GM12878 (cell line): ENCODE measurements at regions not wholly inside any gene's neighbourhood (a gene's known extent, or its start where the extent isn't known, plus 50 kb on each side); places are given as distances from the start of the nearest gene placed in this dataset.

ENCODE experiments used
- ATAC-seq: fragments of 200-7000 bp; cut with Tn5 transposase; 3 replicates; pipeline ENCODE4 v1.9.1; 2020; ENCODE audit warnings: mild to moderate bottlenecking, moderate library complexity
- BruUV-seq: library from RNA; stranded (reverse); fragments of 400-500 nt; replicated peaks from 2 replicates; lab custom pipeline; 2021; lab: Mats Ljungman, UMichigan
- CTCF ChIA-PET: fragments of 300-600 bp; sonication (Branson Sonifier 250); formaldehyde crosslinking; extraction: SDS; loops from one replicate; lab custom pipeline; 2021; ENCODE audit warnings: inconsistent platforms; lab: Yijun Ruan, JAX
- POLR2A ChIA-PET: fragments of 350-600 bp; formaldehyde crosslinking; extraction: SDS; loops from one replicate; lab custom pipeline; 2021; ENCODE audit warnings: inconsistent platforms; lab: Charles Lee
- RAD21 ChIA-PET: fragments of 300-600 bp; sonication (Branson Sonifier 250); formaldehyde crosslinking; loops from one replicate; lab custom pipeline; 2023; ENCODE audit warnings: antibody characterized with exemption; ENCODE audit not compliant: unreplicated experiment; lab: Charles Lee
- SMC1A ChIA-PET: fragments of 300-600 bp; sonication (Branson Sonifier 250); formaldehyde crosslinking; loops from one replicate; lab custom pipeline; 2023; ENCODE audit not compliant: unreplicated experiment, uncharacterized antibody; lab: Charles Lee
- DNase-seq: peaks from one replicate; pipeline ENCODE4 v3.0.0-alpha.2; 2011; ENCODE audit warnings: low read depth, low spot score
- FAIRE-seq: peaks from 3 replicates; lab custom pipeline; 2011; peaks lifted over from hg19 to GRCh38; lab: Jason Lieb, UNC
- H2AFZ ChIP-seq: 2 replicates; pipeline ENCODE4 v1.6.0; 2011; ENCODE audit warnings: low read depth, low read length, control low read depth; ENCODE audit not compliant: control insufficient read depth
- H3K27ac ChIP-seq: 2 replicates; pipeline ENCODE4 v1.5.1; 2011; ENCODE audit warnings: control low read depth; ENCODE audit not compliant: control insufficient read depth, insufficient read depth
- H3K27me3 ChIP-seq, 2 experiments: replicated peaks in 1 of 2; 2 replicates each; pipeline versions ENCODE4 v1.6.0 to v1.6.1; 2011; ENCODE audit warnings: low read length in 1 of 2; ENCODE audit not compliant: control insufficient read depth in 2 of 2, insufficient read depth in 2 of 2
- H3K36me3 ChIP-seq, 2 experiments: 2 replicates each; pipeline ENCODE4 v1.5.1; 2011; ENCODE audit warnings: low read length in 1 of 2; ENCODE audit not compliant: control insufficient read depth in 2 of 2, insufficient read depth in 2 of 2
- H3K4me1 ChIP-seq: 2 replicates; pipeline ENCODE4 v1.6.1; 2011; ENCODE audit warnings: mild to moderate bottlenecking, low read length, moderate library complexity, mixed read lengths; ENCODE audit not compliant: control insufficient read depth, insufficient read depth
- H3K4me2 ChIP-seq: 2 replicates; pipeline ENCODE4 v1.6.0; 2011; ENCODE audit warnings: control low read depth; ENCODE audit not compliant: control insufficient read depth, insufficient read depth
- H3K4me3 ChIP-seq: fragments of 200-600 bp; sonication (generic); 2 replicates; pipeline ENCODE4 v1.5.1; 2016
- H3K79me2 ChIP-seq: 2 replicates; pipeline ENCODE4 v1.6.0; 2011; ENCODE audit warnings: low read length; ENCODE audit not compliant: control insufficient read depth, insufficient read depth
- H3K9ac ChIP-seq: 2 replicates; pipeline ENCODE4 v1.8.0; 2011; ENCODE audit warnings: low read length, control low read depth, mixed read lengths; ENCODE audit not compliant: control insufficient read depth, insufficient read depth
- H3K9me3 ChIP-seq: replicated peaks from 3 replicates; pipeline ENCODE4 v1.5.1; 2011; ENCODE audit warnings: mild to moderate bottlenecking, low read length; ENCODE audit not compliant: control insufficient read depth, insufficient read depth
- H4K20me1 ChIP-seq: 2 replicates; pipeline ENCODE4 v1.6.0; 2011; ENCODE audit not compliant: control insufficient read depth, insufficient read depth
- BACH1 ChIP-seq: fragments of 450-650 bp; IDR thresholded peaks from 2 replicates; pipeline ENCODE4 v1.6.1; 2017; ENCODE audit warnings: mild to moderate bottlenecking, borderline replicate concordance
- BMI1 ChIP-seq: fragments of 450-650 bp; IDR thresholded peaks from 2 replicates; pipeline ENCODE4 v1.6.1; 2016; ENCODE audit warnings: mild to moderate bottlenecking, moderate library complexity, borderline replicate concordance
- IRF4 ChIP-seq: IDR thresholded peaks from 2 replicates; pipeline ENCODE4 v1.6.1; 2011; ENCODE audit warnings: low read depth, low read length
- PAX8 ChIP-seq: fragments of 450-650 bp; IDR thresholded peaks from 2 replicates; pipeline ENCODE4 v1.6.1; 2017; ENCODE audit warnings: mild to moderate bottlenecking, moderate library complexity
- ZNF622 ChIP-seq: fragments of 450-650 bp; IDR thresholded peaks from 2 replicates; pipeline ENCODE4 v1.6.1; 2017; ENCODE audit warnings: mild to moderate bottlenecking, inconsistent platforms
- WGBS: methylation state at CpG from one replicate; pipeline ENCODE4 v1.1.6; 2016; ENCODE audit warnings: low lambda C conversion rate; ENCODE audit not compliant: insufficient replicate concordance, insufficient coverage; ENCODE audit errors: missing lambda C conversion rate; 5-methylcytosine and 5-hydroxymethylcytosine counted together
- in situ Hi-C: fragments of 300-500 bp; cut with MboI; formaldehyde crosslinking; loops from 9 replicates; pipeline ENCODE4 v1.14.3; 2018; ENCODE audit warnings: mixed read lengths
- intact Hi-C: fragments of 100-400 bp; cut with micrococcal nuclease; formaldehyde crosslinking; loops from one replicate; pipeline ENCODE4 v1.14.2; 2022; ENCODE audit not compliant: unreplicated experiment
- TF ChIP-seq, protein P1 (sequence below): IDR thresholded peaks from 2 replicates; pipeline ENCODE4 v1.6.1; 2012; ENCODE audit warnings: improper control_type of control experiment, low read depth, low read length; ENCODE audit not compliant: insufficient replicate concordance
- TF ChIP-seq, protein P2 (sequence below), 3 experiments: IDR thresholded peaks in 2 of 3; conservative IDR thresholded peaks in 1 of 3; 2 replicates each; pipeline ENCODE4 v1.5.1; 2011; ENCODE audit warnings: low read depth in 3 of 3, low read length in 3 of 3, mild to moderate bottlenecking in 3 of 3, control low read depth in 2 of 3, moderate library complexity in 2 of 3, inconsistent platforms in 1 of 3, mixed read lengths in 1 of 3; ENCODE audit not compliant: control insufficient read depth in 2 of 3, insufficient read depth in 1 of 3; ENCODE audit errors: extremely low read depth in 1 of 3
- TF ChIP-seq, protein P3 (sequence below): IDR thresholded peaks from 2 replicates; pipeline ENCODE4 v1.6.1; 2011; ENCODE audit warnings: borderline replicate concordance, low read depth, mild to moderate bottlenecking, moderate library complexity, mixed read lengths, low read length; ENCODE audit not compliant: insufficient read depth; ENCODE audit errors: extremely low read length
- TF ChIP-seq, protein P4 (sequence below): fragments of 450-650 bp; IDR thresholded peaks from 2 replicates; pipeline ENCODE4 v1.6.1; 2017; ENCODE audit warnings: mild to moderate bottlenecking, low read depth, inconsistent platforms; ENCODE audit not compliant: poor library complexity, severe bottlenecking

DNA sequence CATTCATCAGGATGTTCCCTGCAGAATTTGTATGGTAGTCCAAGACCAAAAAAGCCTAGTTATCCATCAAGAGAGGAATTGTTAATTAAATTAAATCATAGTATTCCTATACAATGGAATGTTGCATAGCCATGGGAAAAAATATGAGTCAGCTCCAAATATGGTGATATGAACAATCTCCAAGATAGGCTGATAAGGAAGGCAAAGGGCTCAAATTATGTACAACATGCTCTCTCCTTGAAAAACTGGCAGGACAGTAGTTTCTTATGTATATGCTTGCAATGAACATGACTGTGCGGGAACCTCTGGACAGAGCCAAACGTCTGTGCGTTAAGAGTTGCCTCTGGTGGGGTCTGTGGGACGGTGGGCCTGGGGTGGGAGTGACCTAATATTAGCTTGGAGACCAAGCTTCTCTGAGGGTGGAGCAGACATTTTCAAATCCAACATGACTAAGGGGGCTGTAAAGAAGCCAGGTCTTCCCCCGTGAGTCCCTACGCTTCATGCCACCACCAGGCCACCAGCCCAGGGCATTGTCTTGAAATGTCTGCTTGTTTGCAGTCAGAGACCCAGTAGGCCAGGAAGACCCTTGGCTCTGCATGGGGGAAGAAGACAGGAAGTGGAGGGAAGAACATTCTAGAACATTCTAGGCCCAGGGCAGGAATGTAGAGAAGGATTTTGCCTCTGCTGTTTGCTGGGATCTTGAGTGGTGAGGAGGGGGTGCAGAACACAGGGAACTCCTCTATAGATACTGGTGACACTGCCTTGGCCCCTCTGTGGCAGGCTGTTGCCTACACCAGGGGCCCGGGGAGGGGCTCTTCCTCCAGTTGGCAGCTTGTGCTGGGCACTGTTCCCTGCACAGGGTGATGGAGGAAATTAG, 244.0 kb upstream of the HS6ST1 start:
- no peaks in the 10 kb centered on the region for H3K9me3 ChIP-seq
- CTCF ChIA-PET, result no interaction called here
- ATAC-seq (no peak), FAIRE-seq (no peak), DNase-seq (no peak)
- intact Hi-C loops (no loop called here), in situ Hi-C loops (no loop called here)
- no peak overlapping the region for H3K4me2 ChIP-seq
- no peaks in the 10 kb centered on the region for H3K36me3 ChIP-seq
- no peak overlapping the region for H3K4me3 ChIP-seq
- H2AFZ ChIP-seq, result no peak overlapping the region
- no peaks in the 10 kb centered on the region for H3K4me1 ChIP-seq
- H3K79me2 ChIP-seq, result no peaks in the 10 kb centered on the region
- SMC1A ChIA-PET, result no interaction called here
- no peak overlapping the region for H3K9ac ChIP-seq
- H3K27ac ChIP-seq, result no peak overlapping the region
- WGBS, result 59% methylated on average over 7 of the region's 7 CpGs
- no peaks in the 10 kb centered on the region for H4K20me1 ChIP-seq
- POLR2A ChIA-PET, result no interaction called here
- no peak for TF ChIP-seq BACH1
- TF ChIP-seq, protein P1, sequence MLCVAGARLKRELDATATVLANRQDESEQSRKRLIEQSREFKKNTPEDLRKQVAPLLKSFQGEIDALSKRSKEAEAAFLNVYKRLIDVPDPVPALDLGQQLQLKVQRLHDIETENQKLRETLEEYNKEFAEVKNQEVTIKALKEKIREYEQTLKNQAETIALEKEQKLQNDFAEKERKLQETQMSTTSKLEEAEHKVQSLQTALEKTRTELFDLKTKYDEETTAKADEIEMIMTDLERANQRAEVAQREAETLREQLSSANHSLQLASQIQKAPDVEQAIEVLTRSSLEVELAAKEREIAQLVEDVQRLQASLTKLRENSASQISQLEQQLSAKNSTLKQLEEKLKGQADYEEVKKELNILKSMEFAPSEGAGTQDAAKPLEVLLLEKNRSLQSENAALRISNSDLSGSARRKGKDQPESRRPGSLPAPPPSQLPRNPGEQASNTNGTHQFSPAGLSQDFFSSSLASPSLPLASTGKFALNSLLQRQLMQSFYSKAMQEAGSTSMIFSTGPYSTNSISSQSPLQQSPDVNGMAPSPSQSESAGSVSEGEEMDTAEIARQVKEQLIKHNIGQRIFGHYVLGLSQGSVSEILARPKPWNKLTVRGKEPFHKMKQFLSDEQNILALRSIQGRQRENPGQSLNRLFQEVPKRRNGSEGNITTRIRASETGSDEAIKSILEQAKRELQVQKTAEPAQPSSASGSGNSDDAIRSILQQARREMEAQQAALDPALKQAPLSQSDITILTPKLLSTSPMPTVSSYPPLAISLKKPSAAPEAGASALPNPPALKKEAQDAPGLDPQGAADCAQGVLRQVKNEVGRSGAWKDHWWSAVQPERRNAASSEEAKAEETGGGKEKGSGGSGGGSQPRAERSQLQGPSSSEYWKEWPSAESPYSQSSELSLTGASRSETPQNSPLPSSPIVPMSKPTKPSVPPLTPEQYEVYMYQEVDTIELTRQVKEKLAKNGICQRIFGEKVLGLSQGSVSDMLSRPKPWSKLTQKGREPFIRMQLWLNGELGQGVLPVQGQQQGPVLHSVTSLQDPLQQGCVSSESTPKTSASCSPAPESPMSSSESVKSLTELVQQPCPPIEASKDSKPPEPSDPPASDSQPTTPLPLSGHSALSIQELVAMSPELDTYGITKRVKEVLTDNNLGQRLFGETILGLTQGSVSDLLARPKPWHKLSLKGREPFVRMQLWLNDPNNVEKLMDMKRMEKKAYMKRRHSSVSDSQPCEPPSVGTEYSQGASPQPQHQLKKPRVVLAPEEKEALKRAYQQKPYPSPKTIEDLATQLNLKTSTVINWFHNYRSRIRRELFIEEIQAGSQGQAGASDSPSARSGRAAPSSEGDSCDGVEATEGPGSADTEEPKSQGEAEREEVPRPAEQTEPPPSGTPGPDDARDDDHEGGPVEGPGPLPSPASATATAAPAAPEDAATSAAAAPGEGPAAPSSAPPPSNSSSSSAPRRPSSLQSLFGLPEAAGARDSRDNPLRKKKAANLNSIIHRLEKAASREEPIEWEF, result no peak
- TF ChIP-seq, protein P2, sequence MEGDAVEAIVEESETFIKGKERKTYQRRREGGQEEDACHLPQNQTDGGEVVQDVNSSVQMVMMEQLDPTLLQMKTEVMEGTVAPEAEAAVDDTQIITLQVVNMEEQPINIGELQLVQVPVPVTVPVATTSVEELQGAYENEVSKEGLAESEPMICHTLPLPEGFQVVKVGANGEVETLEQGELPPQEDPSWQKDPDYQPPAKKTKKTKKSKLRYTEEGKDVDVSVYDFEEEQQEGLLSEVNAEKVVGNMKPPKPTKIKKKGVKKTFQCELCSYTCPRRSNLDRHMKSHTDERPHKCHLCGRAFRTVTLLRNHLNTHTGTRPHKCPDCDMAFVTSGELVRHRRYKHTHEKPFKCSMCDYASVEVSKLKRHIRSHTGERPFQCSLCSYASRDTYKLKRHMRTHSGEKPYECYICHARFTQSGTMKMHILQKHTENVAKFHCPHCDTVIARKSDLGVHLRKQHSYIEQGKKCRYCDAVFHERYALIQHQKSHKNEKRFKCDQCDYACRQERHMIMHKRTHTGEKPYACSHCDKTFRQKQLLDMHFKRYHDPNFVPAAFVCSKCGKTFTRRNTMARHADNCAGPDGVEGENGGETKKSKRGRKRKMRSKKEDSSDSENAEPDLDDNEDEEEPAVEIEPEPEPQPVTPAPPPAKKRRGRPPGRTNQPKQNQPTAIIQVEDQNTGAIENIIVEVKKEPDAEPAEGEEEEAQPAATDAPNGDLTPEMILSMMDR (IDR thresholded peaks at IDR 0.05 in 2 of 3, conservative IDR thresholded peaks at IDR 0.05 in 1 of 3; ENCODE audit: control insufficient read depth in 2 of 3, extremely low read depth in 1 of 3, insufficient read depth in 1 of 3, low read depth in 3 of 3, low read length in 3 of 3), result no peak
- TF ChIP-seq BMI1, result no peak
- no peak for TF ChIP-seq ZNF622
- TF ChIP-seq IRF4, result no peak
- TF ChIP-seq PAX8, result no peak
- TF ChIP-seq, protein P3, sequence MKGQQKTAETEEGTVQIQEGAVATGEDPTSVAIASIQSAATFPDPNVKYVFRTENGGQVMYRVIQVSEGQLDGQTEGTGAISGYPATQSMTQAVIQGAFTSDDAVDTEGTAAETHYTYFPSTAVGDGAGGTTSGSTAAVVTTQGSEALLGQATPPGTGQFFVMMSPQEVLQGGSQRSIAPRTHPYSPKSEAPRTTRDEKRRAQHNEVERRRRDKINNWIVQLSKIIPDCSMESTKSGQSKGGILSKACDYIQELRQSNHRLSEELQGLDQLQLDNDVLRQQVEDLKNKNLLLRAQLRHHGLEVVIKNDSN, result no peak
- TF ChIP-seq, protein P4, sequence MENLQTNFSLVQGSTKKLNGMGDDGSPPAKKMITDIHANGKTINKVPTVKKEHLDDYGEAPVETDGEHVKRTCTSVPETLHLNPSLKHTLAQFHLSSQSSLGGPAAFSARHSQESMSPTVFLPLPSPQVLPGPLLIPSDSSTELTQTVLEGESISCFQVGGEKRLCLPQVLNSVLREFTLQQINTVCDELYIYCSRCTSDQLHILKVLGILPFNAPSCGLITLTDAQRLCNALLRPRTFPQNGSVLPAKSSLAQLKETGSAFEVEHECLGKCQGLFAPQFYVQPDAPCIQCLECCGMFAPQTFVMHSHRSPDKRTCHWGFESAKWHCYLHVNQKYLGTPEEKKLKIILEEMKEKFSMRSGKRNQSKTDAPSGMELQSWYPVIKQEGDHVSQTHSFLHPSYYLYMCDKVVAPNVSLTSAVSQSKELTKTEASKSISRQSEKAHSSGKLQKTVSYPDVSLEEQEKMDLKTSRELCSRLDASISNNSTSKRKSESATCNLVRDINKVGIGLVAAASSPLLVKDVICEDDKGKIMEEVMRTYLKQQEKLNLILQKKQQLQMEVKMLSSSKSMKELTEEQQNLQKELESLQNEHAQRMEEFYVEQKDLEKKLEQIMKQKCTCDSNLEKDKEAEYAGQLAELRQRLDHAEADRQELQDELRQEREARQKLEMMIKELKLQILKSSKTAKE, result no peak
- no TSS peak for BruUV-seq
- RAD21 ChIA-PET, result no interaction called here
- no peaks in the 10 kb centered on the region; a peak in 3 of 4 replicates for H3K27me3 ChIP-seq
